OCI-LY1 (cell line): ENCODE measurements at regions not wholly inside any gene's neighbourhood (a gene's known extent, or its start where the extent isn't known, plus 50 kb on each side); places are given as distances from the start of the nearest gene placed in this dataset.

ENCODE experiments used
- EZH2 ChIP-seq: fragments of 200-600 bp; sonication (generic), shearing (Covaris generic); IDR thresholded peaks from 2 replicates; pipeline ENCODE4 v1.8.0; 2017; ENCODE audit warnings: borderline replicate concordance, mixed run types, mild to moderate bottlenecking, antibody characterized with exemption, low read length, moderate library complexity, mixed read lengths
- TF ChIP-seq, protein P1 (sequence below): fragments of 200-600 bp; sonication (generic), shearing (Covaris generic); IDR thresholded peaks from 2 replicates; pipeline ENCODE4 v1.5.1; 2017; ENCODE audit warnings: mild to moderate bottlenecking, antibody characterized with exemption, low read length, moderate library complexity, mixed read lengths

DNA sequence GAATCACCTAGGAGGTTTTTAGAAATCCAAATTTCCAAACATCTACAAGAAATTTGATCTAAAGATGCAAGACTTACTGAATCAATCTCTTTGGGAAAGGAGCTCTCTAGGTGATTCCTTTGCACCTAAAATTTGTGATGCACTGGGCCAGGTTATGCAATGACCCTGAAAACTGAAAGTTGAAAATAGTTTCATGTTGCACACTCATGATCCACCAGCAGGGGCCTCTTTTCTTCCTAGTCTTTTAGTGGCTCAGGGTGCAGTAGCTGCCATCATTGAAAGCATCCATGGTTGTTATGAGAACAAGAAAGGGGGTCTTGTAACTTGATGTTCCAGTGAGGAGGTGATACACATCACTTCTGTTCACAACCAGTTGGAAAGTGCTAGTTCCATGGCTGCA lies 486.8 kb downstream of the PSAT1 start:
- TF ChIP-seq, protein P1, sequence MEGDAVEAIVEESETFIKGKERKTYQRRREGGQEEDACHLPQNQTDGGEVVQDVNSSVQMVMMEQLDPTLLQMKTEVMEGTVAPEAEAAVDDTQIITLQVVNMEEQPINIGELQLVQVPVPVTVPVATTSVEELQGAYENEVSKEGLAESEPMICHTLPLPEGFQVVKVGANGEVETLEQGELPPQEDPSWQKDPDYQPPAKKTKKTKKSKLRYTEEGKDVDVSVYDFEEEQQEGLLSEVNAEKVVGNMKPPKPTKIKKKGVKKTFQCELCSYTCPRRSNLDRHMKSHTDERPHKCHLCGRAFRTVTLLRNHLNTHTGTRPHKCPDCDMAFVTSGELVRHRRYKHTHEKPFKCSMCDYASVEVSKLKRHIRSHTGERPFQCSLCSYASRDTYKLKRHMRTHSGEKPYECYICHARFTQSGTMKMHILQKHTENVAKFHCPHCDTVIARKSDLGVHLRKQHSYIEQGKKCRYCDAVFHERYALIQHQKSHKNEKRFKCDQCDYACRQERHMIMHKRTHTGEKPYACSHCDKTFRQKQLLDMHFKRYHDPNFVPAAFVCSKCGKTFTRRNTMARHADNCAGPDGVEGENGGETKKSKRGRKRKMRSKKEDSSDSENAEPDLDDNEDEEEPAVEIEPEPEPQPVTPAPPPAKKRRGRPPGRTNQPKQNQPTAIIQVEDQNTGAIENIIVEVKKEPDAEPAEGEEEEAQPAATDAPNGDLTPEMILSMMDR: peak; percentile 37
- TF ChIP-seq EZH2: no peak
